RWPE1 (cell line): ENCODE measurements at regions not wholly inside any gene's neighbourhood (a gene's known extent, or its start where the extent isn't known, plus 50 kb on each side); places are given as distances from the start of the nearest gene placed in this dataset.

Source experiments
- CTCF ChIA-PET: fragments of 350-600 bp; sonication (Branson Sonifier 250); formaldehyde crosslinking; extraction: SDS; loops from one replicate; lab custom pipeline; 2021; lab: Yijun Ruan, JAX
- POLR2A ChIA-PET: fragments of 400-600 bp; formaldehyde crosslinking; extraction: SDS; loops from one replicate; lab custom pipeline; 2020; ENCODE audit warnings: antibody characterized with exemption; ENCODE audit not compliant: low non-redundant PET; lab: Yijun Ruan, JAX
- DNase-seq: peaks from one replicate; pipeline ENCODE4 v3.0.0; 2012; ENCODE audit warnings: low spot score
- H3K27ac ChIP-seq: fragments of 450-650 bp; 2 replicates; pipeline ENCODE4 v1.5.1; 2017
- TF ChIP-seq, protein P1 (sequence below): fragments of 450-650 bp; conservative IDR thresholded peaks from 2 replicates; pipeline ENCODE4 v1.5.1; 2017; ENCODE audit warnings: low read depth, mild to moderate bottlenecking

DNA sequence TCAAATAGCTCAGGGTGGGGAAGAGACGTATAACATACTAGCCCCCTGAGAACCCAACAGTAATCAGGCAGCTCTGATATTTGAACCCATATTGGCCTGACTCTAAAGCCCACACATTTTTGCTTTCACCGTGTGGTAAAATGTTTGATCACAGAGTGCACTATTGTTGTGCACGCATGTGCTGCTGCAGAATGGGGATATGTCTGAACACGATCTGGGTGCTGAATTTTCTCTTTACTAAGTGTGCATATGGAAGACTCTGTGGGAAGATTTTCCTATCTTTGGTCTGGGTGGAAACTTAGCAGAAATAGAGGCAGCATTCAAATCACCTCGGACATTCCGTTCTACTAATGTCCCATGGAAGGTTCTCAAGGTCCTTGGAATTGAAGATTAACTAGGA lies 800.1 kb downstream of the TFAP2A start:
- ChIA-PET POLR2A (no interaction called here), CTCF (no interaction called here)
- DNase-seq = no peak
- TF ChIP-seq, protein P1, sequence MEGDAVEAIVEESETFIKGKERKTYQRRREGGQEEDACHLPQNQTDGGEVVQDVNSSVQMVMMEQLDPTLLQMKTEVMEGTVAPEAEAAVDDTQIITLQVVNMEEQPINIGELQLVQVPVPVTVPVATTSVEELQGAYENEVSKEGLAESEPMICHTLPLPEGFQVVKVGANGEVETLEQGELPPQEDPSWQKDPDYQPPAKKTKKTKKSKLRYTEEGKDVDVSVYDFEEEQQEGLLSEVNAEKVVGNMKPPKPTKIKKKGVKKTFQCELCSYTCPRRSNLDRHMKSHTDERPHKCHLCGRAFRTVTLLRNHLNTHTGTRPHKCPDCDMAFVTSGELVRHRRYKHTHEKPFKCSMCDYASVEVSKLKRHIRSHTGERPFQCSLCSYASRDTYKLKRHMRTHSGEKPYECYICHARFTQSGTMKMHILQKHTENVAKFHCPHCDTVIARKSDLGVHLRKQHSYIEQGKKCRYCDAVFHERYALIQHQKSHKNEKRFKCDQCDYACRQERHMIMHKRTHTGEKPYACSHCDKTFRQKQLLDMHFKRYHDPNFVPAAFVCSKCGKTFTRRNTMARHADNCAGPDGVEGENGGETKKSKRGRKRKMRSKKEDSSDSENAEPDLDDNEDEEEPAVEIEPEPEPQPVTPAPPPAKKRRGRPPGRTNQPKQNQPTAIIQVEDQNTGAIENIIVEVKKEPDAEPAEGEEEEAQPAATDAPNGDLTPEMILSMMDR = no peak
- H3K27ac ChIP-seq = no peak overlapping the region

DNA sequence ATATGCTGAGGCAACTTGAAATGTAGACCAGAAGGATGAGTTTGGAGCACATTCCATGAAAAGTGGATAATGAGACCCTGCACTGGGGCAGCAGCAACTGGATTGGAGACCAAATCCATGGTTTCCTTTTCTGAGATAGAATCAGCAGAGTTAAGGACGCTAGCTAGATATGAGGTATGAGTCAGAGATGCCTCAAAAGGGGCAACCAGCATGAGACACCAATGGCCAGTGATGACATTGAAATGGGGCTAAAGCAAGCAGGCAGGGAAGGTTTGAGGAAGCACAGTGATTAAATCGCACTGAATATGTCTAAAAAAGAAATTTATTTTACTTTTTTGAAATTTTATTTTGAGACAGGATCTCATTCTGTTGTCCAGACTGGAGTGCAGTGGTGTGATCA lies 802.4 kb downstream of the TFAP2A start:
- CTCF ChIA-PET = interaction anchor here (0.6 kb wide), 1 partner anchor 10 kb away, joined by 3 read pairs; no protein-coding TSS in a partner anchor
- POLR2A ChIA-PET = no interaction called here
- TF ChIP-seq, protein P1 = no peak
- no peak overlapping the region for H3K27ac ChIP-seq
- no peak for DNase-seq

DNA sequence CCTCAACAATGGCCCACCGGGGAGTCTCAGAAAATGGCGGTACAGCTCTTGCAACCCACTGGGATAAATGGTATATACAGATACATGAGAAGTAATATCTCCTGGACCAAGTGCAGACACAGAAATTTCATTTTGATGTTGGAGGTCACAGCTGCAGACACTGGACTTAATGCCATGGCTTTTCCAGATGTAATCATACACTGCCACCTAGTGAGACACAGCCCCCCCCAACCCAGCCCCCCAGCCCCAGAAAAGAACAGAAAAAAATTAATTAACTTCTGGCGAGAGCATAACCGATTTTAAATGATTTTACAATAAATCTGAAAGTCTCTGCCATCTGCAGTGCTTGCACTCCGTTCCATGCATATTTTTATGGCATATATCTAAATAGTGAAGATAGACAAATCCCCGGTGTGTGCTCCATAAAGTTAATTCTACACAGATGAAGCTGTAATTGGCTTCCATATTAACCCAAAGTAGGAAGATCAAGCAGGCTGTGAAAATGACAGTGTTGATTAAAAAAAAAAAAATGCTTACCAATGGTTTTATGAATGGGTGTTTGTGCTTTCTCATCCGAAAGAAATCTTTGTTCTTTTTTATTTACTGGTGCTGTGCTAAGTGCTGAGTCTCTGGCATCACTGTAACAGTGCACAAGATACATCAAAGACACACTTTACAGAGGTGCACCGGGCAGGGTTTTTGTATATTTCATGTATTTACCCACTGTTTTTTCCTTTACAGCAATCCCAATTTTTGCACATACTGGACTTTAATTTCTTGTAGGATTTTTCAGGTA lies 804.1 kb downstream of the TFAP2A start:
- DNase-seq = no peak
- H3K27ac ChIP-seq = no peak overlapping the region
- TF ChIP-seq, protein P1 = no peak
- ChIA-PET CTCF (no interaction called here), POLR2A (no interaction called here)

DNA sequence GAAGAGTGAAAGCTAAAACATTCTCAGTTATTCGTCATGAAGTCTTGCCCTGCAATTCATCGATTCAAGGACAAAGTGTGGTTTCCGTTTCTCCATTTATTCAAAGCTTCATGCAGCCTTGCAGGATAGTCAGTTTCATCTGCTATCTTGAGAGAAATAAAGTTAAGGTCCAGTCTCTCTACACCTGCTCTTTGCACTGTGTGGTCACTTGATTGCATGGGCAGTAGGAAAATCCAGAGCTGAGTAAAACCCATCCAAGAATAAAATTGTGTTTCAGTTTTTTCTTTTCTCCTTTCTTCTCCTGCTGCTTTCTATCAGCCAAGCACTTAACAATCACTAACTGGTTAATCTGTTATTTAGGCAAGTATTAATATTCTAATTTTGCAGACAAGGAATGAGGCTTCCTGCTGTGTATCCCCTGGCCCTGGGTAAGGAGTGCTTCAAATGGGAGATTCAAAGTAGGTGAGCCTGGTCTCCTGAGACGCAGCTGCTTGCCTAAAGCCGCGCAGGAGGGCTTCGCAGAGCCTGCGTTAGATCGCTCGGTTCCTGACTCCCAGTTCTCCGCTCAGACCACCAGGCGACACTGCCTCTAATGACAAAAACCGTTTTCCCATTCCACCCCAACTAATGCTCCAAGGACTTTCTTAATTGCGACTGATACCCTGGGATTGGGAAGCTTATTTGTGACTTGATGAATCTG lies 808.3 kb downstream of the TFAP2A start:
- CTCF ChIA-PET = interaction anchor here (0.7 kb wide), 1 partner anchor 798 kb away, joined by 3 read pairs; no protein-coding TSS in a partner anchor
- H3K27ac ChIP-seq = no peak overlapping the region
- POLR2A ChIA-PET = no interaction called here
- DNase-seq = no peak
- TF ChIP-seq, protein P1 = no peak

DNA sequence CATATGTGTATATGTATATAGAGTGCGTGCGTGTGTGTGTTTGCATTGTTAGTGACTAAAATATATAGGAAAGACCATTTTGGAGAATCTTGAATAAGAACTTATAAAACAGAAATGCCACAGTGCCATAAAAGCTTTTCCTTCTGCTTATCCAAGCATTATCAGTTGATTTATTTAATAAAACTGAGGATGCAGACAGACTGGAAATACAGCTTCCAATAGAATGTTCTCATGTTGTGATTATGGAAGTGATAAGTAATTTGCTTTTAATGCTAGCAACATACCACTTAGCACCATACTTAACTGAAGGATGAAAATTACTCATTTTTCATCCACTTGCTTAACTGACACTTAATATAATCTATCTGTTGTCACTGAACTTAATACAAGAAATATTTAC lies 820.1 kb downstream of the TFAP2A start:
- CTCF ChIA-PET = no interaction called here

DNA sequence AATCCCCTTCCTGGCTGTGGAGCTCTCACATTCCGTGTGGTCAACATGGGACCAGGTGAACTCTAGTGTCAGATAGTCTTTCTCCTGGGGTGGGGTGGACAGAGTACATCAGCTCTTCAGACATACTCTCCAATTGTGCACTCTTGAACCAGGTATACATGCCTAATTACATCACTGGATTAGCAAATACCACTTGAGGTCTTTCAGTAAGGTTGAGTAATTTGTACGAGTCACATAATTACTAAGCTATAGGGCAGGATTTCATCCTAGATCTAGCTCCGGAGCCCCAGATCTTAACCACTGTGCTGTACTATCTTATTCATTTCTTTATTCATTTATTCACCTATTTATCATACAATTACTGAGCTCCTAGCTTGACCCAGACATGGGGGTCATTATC lies 821.3 kb downstream of the TFAP2A start:
- no peak for DNase-seq
- ChIA-PET CTCF (interaction anchor here (0.6 kb wide), 2 partner anchors 575 to 892 kb away, joined by 3 read pairs; no protein-coding TSS in a partner anchor), POLR2A (no interaction called here)
- TF ChIP-seq, protein P1 = no peak
- no peak overlapping the region for H3K27ac ChIP-seq

More for the DNA sequence above, 820.1 kb downstream of the TFAP2A start:
- TF ChIP-seq, protein P1 = no peak
- no peak for DNase-seq
- POLR2A ChIA-PET = no interaction called here
- no peak overlapping the region for H3K27ac ChIP-seq
